HG03460 (cell line): ENCODE measurements at regions not wholly inside any gene's neighbourhood (a gene's known extent, or its start where the extent isn't known, plus 50 kb on each side); places are given as distances from the start of the nearest gene placed in this dataset.

Experiments
- ATAC-seq: cut with Tn5 transposase; IDR thresholded peaks from one replicate; pipeline ENCODE4 v1.9.1; 2021; ENCODE audit not compliant: unreplicated experiment

- ATAC-seq, result no peak
These were observed 836.9 kb upstream of the CELF4 start for GRCh38 chr18:38402509-38402908.

GRCh38 chr18:38397094-38397493, 831.5 kb upstream of the CELF4 start:
- no peak for ATAC-seq

GRCh38 chr18:38386146-38386545, 820.5 kb upstream of the CELF4 start:
- ATAC-seq, result no peak

DNA sequence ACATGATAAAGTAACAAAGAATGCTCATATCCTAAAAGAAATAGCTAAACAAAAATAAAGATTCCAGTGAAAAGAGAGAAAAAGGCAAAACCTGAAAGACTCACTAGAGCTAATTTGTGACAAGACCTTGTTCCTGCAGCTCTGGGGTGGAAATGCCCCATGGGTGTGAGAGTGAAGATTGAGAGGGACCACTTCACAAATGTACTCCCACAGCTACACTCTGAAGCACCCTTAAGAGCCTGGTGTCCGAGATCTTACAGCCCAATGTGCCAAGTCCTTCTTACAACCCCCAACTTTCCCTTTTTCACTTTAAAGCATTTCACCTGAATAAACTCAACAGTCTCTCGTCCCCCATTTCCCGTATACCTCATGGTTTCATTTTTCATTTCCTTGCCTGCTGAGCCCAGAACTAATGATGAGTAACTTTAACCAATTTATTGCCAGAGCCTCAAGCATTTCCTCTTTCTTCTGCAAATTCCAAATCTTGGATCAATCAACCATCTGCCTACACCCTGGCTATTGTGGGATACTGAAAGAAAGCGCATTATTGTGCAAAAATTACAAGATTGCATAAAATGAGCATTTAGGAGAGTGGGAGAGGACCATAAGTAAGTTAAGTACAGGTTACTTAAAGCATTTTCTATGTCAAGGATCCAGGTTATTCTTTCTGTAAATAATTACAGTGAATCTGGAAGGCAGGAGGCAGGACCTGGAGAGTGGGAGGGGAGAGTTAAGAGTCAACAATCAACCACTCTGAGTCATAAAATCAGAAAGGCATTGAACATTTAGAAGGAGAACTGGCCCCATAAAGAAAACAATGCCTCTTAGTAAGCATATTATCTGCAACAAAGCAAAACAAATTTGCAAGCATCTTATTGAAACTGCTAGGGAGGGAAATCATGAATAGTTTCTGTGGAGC, 804.4 kb upstream of the CELF4 start:
- ATAC-seq, result no peak

DNA sequence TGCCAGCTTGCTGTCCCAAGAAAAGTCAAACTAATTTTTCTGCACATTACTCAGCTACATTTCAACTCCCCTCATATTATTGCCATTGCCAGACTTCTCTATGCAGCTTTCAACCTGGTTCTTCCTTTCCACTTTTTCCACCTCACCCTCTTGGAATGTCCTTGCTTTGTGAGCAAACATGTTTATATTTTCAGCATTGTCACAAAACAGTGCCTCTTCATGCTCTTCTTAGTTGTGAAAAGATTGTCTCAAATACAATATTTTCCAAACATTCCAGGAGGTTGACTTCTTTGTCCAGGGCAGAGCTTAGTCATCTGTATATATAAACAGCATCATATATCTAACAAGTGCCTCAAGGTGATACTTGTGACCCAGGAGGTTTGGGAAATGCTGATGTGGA, 803.3 kb upstream of the CELF4 start:
- ATAC-seq, result no peak

DNA sequence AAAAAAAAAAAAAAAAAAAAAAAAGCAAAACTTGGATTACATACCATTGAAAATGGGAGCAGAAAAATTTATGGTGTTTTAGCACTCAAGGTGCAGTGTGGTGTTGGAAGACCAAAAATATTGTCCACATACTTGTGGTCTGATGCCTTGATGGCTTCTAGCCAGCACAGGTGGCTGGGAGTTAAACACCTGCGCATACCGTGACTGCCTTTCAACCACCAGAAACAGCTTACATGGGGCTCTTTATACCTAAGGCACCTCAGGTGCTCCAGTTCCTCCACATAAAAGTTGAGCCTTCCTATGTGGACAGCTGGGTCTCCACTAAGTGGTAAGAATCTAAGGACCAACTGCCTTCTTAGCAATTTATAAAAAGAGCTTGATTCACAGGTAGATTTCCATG, 802.6 kb upstream of the CELF4 start:
- no peak for ATAC-seq

GRCh38 chr18:38367473-38367872, 801.9 kb upstream of the CELF4 start:
- ATAC-seq, result no peak

DNA sequence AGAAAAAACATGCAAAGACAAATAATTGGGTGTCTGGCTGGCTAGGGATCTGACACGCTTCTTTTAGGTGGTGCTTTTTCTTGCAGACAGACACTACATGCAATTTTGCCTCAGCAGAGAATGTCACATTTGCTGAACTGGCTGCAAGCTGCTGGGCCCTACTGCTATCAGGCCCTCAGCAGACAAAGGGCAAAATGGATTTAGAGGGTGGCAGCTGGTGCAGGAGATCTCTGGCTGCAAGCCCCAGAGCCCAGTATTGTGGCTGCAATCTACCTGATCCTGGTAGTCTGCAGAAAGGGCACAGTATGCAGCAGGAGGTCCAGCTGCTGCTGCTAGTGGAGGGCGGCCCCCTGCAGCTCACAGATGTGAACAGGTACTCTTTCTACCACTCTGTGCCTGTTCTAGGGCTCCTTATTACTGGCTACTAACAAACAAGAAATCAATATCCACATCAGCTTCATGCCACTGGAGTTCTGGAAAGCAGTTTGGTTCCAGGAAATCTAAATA, 796.7 kb upstream of the CELF4 start:
- ATAC-seq, result no peak

DNA sequence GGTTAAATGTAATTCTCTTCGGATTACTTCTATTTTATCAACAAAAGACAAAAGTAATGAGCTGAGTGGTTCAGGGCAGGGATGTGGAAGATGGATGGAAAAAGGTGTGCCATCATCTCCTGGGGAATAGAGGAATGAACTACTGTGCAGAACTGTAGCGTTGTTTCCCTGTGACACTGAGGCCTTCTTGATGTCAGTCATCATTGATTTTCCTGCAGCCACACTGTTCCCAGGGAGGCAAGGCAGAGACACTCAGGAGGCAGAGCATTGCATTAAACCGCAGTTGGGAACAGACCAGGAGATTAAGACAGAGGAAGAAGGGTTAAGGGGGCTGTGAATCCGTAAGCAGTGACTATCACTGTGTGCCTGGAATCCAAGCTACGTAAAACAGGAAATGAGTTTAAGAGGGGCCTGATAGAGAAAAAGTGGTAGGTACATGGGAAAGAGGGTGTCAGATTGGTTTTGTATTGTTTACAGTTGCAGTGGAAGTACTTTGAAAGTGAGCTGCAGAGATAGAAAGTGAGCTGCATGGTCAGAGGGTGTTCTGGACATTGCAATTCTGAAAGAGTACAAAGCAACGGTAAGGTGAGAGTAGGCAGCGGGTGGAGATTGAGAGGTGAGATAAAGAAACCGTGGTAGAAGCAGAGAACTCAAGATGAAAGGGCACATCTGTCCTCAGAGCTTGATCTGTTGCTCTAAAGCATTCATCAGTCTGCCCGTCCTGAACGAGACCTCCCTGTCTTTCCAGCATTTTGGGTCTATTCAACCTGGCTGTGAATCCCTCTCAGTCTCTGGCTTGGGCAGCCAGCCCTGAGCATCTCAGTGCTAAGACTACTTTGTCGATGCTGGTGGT, 793.4 kb upstream of the CELF4 start:
- no peak for ATAC-seq

DNA sequence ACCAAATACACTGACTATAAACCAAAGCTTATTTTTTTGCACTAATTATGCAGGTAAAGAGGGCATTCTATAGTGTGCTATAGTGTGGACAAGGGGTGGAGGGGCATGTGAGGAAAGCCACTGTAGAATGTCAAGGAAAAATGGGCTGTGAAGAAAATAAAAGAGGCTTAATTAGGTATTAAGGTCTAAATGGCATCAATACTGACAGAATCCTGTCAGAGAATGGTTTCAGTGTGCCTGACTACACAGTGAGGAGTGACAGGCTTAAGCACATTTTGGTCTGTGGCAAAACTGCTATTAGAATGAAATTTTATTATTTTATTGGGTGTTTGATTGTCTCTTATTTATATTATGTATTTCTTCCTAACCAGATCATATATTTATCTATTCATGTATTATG, 787.6 kb upstream of the CELF4 start:
- ATAC-seq, result no peak

GRCh38 chr18:38350141-38350540, 784.5 kb upstream of the CELF4 start:
- no peak for ATAC-seq

DNA sequence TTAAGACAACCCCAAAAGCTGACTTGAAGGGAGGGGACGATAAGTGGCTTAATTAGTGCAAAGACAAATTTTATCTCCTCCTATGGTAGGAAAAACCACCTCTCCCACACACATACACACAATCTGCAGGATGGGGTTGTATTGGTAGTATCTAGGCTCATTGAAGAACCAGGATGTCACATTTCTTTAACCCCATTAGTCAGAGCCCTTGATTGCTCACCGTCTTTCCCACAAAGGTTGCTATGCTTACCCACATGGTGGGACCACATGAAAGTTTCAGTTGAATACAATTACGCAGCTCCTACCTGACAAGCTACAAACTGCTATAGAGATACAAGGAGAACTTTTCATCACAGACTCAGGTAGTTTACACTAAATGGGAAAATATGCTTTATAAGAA, 765.0 kb upstream of the CELF4 start:
- no peak for ATAC-seq

DNA sequence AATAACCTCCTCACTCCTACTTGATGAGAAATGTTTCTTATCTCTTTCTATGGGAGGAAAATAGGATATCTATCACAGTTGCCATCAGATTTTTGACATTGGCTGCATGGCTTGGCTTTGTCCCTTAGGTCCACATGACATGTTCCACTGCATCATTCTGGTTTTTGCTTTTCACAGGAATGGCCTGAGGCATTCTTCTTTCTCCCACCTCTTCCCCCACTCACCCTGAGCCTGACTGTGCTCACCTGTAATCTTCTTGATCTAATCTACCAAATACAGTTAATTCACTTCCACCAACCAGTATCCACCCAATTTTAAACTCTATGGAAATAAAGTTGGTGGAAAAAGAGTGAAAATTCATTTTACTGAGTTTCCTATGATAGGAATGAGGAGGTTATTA, 763.5 kb upstream of the CELF4 start:
- ATAC-seq, result no peak

DNA sequence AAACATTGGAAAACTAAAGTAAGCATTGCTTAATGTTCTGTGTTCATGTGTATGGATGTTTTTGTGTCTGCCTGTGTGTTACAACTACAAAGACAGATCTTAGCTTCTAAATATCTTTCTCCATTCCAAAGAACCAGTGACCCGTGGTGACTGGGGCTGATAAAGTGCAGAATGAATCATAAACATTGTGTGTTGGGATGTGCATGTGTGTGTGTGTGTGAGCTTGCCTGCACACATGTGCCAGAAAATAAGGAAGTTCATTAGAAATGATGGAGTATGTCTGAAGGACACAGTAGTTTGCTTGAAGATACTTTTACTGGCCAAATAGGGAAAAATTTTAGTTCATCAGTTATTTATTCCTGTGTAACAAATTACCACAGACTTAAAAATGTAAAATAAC, 756.6 kb upstream of the CELF4 start:
- ATAC-seq, result no peak

DNA sequence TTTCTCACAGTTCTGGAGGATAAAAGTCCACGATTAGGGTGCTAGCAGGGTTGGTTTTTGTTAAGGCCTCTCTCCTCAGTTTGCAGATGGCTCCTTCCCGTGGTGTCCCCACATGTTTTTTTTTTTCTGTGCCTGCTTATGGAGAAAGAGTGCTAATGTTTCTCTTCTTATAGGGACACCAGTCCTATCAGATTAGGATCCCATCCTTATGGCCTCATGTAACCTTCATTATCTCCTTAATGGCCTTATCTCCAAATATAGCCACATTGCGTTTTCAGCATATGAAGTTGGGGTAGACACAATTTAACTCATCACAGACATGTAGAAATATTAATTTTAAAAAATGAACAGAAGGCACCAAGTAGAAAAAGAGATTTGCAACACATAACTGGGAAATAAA, 755.7 kb upstream of the CELF4 start:
- no peak for ATAC-seq

- no peak for ATAC-seq
These were observed 752.8 kb upstream of the CELF4 start for GRCh38 chr18:38318416-38318815.

DNA sequence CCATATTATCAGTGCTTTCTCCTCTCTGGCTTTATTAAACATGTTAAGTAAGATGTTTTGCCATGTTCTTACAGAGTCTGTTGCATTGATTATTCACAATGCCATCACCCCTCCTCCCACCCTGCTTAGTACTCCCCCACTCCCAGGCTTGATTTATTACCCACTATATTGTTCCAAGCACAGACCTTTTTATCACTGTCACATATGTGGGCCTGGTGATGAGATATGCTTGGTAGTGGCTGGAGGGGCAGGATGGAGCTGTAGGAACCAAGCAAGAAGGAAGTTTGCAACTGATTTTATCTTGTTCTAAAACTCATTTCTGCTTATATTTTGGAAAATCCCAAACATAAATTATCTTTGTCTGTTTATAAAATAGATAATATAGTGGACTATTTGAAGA, 748.2 kb upstream of the CELF4 start:
- no peak for ATAC-seq

- ATAC-seq, result no peak
These were observed 746.9 kb upstream of the CELF4 start for GRCh38 chr18:38312532-38312931.

DNA sequence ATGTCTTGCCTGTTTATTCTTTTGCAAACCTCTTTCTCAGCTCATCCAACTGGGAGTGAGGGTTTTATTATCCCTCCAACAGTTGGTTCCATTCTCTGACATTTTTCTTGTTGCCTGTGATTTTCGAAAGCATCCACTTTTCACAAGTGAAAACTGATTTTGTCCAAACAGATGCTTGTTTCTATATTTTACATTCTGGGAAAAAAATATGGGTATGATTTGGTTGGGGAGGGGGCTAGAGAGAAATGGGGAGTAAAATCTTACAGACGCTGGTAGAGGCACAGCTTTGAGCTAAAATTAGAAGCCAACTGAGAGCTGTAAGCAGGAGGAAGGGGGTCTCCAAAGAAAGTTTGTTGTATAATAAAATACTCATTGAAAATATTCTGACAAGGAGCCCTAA, 745.3 kb upstream of the CELF4 start:
- no peak for ATAC-seq

DNA sequence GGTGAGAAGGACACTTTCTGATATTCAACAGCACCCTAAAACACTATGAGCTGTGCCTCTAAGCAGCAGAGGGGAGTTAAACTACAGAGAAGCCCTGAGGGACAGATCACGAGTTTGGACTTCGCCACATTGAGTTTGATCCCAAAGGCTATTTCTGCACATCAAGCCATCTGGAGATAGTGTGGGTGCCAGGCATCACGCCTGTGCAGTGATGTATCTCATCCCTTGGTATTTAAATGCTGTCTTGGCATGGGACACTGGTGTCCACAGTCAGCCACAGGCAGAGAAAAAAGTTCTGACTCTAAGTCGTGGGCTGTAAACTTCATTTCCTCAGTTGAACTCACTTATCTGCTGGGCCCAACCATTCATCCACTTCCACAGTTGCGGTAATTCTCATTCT, 742.3 kb upstream of the CELF4 start:
- ATAC-seq, result no peak

- ATAC-seq, result no peak
These were observed 740.4 kb upstream of the CELF4 start for GRCh38 chr18:38305961-38306360.

DNA sequence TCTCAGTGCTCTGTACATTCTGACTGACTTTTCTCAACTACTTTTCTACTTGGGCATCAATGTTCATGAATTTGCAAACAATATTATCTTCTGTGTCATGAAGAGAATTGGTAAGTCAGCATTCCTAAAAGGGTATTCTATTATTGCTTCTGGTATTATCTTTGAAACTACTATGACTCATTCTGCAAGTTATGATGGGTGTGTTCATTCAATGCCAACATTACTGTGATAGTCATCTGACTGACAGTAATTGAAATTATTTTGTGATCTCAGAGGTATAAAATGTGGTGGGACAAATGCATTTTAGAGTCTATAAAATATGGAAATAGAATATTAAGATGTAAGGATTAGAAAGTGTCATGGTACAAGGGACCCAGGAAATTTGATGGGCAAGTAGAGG, 736.0 kb upstream of the CELF4 start:
- ATAC-seq, result no peak
